RCC 7860 (cell line): ENCODE measurements at regions not wholly inside any gene's neighbourhood (a gene's known extent, or its start where the extent isn't known, plus 50 kb on each side); places are given as distances from the start of the nearest gene placed in this dataset.
A peak's percentile ranks its signal among the peaks of the same experiment; 100 is the strongest.
"Not testable (repeated sequence)": the region's sequence is repeated elsewhere in the genome, so short reads cannot be mapped to it uniquely, and the experiment has no call there.

Source experiments
- DNase-seq: peaks from one replicate; pipeline ENCODE4 v3.0.0-alpha.2; 2015; ENCODE audit warnings: low spot score
- FAIRE-seq: peaks from 2 replicates; lab custom pipeline; 2012; peaks lifted over from hg19 to GRCh38; lab: Jason Lieb, UNC

DNA sequence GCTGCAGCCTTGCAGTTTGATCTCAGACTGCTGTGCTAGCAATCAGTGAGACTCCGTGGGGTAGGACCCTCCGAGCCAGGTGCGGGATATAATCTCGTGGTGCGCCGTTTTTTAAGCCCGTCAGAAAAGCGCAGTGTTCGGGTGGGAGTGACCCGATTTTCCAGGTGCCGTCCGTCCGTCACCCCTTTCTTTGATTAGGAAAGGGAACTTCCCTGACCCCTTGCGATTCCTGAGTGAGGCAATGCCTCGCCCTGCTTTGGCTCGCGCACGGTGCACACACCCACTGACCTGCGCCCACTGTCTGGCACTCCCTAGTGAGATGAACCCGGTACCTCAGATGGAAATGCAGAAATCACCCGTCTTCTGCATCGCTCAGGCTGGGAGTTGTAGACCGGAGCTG is 203.2 kb downstream of the SNCAIP start:
- not testable (repeated sequence) for FAIRE-seq, DNase-seq

- FAIRE-seq, result no peak
- peak; percentile 19 for DNase-seq
These were observed 203.8 kb downstream of the SNCAIP start for GRCh38 chr5:122515709-122516431.

DNA sequence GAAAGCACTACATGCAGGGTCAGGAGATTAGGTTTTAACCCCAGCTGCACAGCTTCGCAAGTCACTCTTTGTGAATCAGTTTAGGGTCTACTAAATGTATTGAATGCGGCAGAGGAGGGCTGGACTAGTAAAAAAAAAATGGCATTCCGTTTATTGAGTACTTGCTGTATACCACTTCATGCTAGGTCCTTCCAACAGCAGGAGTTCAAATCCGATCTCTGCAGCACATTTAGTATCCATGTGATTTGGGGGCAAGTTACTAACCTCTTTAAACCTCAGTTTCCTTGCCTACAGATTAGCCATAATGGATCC is 204.4 kb downstream of the SNCAIP start:
- no peak for FAIRE-seq
- DNase-seq, result no peak

GRCh38 chr5:122517091-122517490 is 205.1 kb downstream of the SNCAIP start:
- DNase-seq (no peak), FAIRE-seq (no peak)

GRCh38 chr5:122523776-122524175 is 211.7 kb downstream of the SNCAIP start:
- DNase-seq (no peak), FAIRE-seq (no peak)

- FAIRE-seq, result no peak
These were observed 215.5 kb downstream of the SNCAIP start for GRCh38 chr5:122527547-122527946.

DNA sequence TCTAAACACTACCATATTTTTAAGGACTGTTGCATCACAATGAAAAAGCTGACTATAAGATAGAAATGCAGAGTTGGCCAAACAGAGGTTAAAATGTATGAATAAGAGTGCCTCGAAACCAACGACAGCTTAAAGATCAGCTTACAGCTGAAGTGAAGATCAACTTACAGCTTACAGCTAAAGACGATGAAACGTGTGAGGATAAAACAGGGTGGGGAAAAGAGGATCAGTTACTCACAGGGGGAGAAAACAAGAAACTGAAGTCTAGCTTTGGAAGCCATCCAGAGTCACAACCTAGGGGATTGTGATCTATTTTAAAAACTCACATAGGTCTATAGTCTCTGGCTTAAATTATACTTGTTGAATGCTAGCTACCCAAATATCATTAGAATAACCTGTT is 220.0 kb downstream of the SNCAIP start:
- FAIRE-seq (no peak), DNase-seq (no peak)

More at GRCh38 chr5:122527547-122527946, 215.5 kb downstream of the SNCAIP start:
- DNase-seq, result no peak

DNA sequence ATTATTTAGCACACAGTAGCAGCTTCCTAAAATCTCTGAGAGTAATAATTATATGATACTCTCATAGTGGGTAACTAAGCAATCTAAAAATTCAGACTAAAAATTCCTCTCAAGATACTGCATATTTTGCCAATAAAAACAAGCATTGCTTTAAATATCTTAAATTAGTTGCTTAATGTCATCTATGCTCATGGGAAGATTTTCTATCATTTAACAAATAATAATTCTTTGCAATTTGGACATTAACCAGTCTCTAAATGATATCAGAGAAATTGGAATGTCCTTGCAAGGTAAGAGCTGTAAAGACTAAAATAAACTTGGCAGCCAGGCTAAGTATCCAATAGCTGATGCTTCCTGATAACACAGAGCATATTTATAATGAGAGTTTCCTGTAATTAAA is 221.8 kb downstream of the SNCAIP start:
- FAIRE-seq (no peak), DNase-seq (no peak)

GRCh38 chr5:122534829-122535228 is 222.8 kb downstream of the SNCAIP start:
- no peak for DNase-seq
- no peak for FAIRE-seq

- no peak for DNase-seq
- no peak for FAIRE-seq
These were observed 229.4 kb downstream of the SNCAIP start for GRCh38 chr5:122541388-122541787.

GRCh38 chr5:122545986-122546385 is 228.9 kb upstream of the SNX2 start:
- FAIRE-seq (no peak), DNase-seq (no peak)

DNA sequence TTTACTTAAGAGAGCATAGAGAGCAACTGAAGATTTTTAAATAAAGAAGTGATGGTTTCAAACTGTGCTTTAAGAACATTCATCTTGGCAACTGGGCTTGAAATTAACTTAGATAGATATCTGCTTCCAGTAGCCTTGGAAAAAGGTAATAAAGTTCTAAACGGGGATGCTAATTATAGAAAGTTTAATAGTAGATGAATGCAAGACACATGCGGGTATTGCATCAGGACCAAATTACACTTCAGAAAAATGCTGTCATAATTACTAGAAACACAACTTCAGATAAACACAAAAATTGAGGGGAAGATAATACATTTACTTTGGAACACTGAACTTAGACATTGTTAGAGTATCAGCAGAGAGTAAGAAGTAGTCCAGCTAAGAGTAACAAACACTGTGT is 227.7 kb upstream of the SNX2 start:
- DNase-seq (no peak), FAIRE-seq (no peak)

DNA sequence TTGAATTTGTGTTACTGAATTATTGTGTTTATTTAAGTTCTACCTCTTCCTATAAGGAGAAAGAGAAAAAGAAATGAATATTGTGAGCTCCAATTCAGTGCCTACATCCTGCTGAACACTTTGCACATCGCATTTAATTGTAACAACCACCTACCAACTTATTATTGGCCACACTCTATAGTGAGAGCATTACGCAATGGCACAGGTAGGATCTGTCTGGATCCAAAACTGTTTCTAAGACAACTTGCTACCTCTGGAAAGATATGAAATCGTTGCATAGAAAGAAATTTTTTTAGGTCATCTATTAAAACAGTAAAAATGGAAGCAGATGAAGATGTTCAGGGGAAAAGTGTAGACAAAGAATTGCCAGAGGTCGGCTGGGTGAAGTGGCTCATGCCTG is 227.2 kb upstream of the SNX2 start:
- no peak for FAIRE-seq
- no peak for DNase-seq

DNA sequence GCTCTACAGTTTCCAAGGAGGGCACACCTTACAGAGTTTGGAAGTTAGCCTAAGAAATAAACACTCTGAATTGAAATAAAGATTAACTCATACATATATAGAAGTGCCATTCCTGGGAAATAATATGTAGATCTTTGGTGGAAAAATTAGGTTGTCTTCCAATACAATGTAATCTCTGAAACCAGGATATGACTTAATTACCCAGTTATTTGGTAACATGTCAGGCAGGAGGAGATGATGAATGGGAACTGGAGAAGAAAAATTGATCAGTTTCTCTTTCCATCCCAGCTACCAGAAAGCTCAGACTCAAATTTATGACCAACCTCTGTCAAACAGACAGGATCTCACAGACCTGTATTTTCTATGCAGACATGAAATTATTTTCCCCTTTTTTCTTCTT is 215.2 kb upstream of the SNX2 start:
- FAIRE-seq, result no peak
- no peak for DNase-seq

DNA sequence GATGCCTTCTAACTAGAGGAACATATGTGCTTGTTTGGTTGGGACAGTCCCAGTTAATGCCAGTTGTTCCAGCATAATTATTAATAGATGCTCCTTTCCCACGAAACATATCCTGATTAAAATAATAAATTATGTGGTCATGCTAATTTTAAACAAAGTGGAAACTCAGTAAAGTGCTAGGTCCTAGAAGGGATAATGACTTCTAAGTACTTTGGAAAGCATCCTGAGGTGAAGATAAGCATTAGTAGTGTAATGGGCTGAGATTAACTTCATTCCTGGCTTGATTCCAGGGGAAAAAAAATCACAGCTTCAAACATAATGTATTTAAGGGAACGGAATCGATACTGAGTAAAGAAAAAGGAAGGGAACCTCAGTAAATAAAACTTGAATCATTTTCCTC is 213.7 kb upstream of the SNX2 start:
- DNase-seq, result no peak
- FAIRE-seq, result no peak

- no peak for DNase-seq
- FAIRE-seq, result no peak
These were observed 209.5 kb upstream of the SNX2 start for GRCh38 chr5:122565331-122565730.

DNA sequence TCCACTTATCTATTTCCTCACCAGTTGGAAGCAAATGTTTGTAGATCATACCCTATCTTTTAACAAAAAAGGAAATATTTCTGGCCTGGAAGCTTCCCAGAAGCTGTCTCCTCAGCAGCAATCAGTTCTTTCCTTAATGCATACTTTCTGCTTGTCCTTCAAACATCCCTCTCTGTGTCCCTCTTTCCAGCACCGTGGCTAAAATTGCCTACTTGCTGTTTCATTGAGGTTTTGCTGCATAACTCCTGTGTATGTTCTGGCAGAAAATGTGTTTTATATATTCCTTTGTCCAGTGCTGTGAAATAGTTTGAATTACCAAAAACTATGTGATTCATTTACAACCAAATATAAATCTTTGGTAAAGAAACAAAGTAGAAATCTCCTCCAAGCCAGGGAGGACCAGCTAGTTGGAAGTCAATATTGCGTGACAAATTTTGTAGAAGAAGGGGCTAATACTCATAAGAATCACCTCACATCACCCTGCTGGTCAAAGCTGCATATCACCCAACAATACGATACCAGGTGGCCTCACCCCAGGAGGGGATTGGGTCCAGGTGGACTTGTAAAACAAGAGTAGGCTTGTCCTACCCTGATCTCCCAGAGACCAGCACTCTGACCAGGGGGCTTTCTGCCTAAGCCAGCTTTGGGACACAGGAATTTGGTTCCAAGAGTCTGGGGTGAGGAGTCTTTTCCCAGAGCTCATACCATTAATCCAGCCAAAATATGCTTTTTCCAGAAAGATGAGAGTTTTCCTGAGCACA is 198.4 kb upstream of the SNX2 start:
- DNase-seq, result no peak
- FAIRE-seq, result no peak

DNA sequence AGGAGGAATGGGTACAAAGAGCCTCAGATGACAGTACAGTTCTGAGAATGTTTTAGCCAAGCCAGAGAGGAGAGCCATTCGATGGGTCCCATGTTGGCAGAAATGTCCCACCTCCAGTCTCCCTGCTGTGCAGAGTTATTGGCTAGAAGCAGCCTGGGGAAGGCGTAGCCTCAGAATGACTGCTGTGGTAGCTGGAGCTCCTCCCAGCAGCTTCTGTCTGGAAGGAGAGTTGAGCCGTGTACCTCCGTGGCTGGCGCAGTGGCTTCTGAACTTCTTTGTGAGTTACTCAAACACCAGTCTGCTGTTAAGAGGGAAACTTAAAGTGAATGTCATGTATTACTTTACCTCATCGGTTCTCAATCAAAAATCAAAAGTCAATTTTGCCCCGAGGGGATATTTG is 193.3 kb upstream of the SNX2 start:
- no peak for FAIRE-seq
- no peak for DNase-seq

DNA sequence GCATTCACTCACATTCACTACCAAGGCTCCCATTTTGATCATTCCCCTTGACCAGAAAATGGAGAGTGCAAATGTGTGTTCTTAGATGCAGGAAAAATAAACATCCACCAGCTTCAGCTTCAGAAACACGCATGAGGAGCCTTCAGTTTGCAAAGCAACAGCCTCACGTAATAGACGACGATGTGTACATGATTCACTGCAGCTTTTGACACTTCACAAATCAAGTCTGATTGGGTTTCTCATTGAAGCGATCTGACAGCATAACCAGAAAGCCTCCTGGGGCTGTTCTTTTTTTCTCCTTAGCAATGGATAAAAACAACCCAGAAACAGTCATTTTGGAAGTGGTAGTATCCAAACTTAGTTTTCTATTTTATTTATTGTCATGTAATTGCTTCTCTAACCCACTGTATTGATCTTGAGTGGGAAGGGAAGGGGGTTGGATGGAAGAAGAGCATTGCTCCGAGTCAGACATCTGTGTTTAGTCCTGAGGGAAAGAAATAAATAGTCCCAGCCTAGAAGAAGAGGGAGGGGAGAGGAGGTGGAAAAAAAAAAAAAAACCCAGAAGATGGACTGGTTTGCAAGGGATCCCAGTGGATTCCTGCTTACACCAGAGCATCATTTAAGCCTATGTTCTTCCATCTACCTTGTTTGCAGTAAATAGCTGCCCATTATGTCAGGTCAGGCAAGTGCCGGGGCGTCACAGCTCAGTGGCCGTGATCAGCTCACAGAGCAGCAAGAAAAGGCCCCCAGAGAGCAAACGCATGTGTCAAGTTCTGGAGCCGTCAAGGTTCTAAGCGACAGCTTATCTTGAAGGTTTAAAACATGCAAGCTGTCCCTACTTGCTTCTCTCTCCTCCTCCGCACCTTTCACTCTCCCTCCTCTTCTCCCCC is 190.2 kb upstream of the SNX2 start:
- DNase-seq (no peak), FAIRE-seq (no peak)

- FAIRE-seq, result no peak
These were observed 189.5 kb upstream of the SNX2 start for GRCh38 chr5:122585371-122585770.

GRCh38 chr5:122586351-122586750 is 188.5 kb upstream of the SNX2 start:
- FAIRE-seq, result no peak
- no peak for DNase-seq

More at GRCh38 chr5:122585371-122585770, 189.5 kb upstream of the SNX2 start:
- no peak for DNase-seq

DNA sequence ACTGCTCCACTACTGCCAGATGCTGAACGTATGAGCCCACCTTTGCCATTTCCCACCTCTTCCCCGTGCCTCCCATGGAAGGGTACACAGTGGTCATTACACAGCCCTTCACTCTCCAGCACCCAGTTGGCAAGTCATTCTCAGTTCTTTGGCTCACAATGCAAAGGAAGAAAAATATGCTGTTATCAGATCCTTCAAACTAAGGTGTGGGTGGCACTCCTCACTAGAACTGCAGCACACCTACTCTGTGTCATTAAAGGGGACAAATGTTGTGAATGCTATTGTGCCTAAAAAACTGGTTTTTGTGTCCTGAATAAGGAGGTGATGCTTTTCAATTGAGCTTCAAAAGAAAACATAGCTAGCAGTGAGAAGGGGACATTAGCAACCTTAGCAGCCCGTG is 183.1 kb upstream of the SNX2 start:
- DNase-seq, result no peak
- no peak for FAIRE-seq
